Activated naive CD4-positive, alpha-beta T cell treated with anti-CD3 and anti-CD28 coated beads, Interleukin-2, amount 10 ng/mL, durations not matched to agents 7 days and 5 days (primary cell): ENCODE measurements at regions not wholly inside any gene's neighbourhood (a gene's known extent, or its start where the extent isn't known, plus 50 kb on each side); places are given as distances from the start of the nearest gene placed in this dataset.

Experiments used
- CTCF ChIA-PET: fragments of 350-600 bp; sonication (Branson Sonifier 250); formaldehyde crosslinking; loops from one replicate; lab custom pipeline; 2021; ENCODE audit warnings: antibody characterized with exemption; lab: Charles Lee
- DNase-seq: peaks from one replicate; pipeline ENCODE4 v3.0.0-alpha.2; 2020
- H3K27ac Mint-ChIP-seq: one replicate; pipeline ENCODE4 v1.8.0; 2021; ENCODE audit warnings: mild to moderate bottlenecking, moderate library complexity, mixed read lengths
- H3K27me3 Mint-ChIP-seq: one replicate; pipeline ENCODE4 v1.8.0; 2021; ENCODE audit warnings: mild to moderate bottlenecking, mixed read lengths
- H3K36me3 Mint-ChIP-seq: one replicate; pipeline ENCODE4 v1.8.0; 2021; ENCODE audit warnings: mixed read lengths
- H3K4me1 Mint-ChIP-seq: one replicate; pipeline ENCODE4 v1.8.0; 2021; ENCODE audit warnings: mixed read lengths
- H3K4me3 Mint-ChIP-seq: one replicate; pipeline ENCODE4 v1.8.0; 2021; ENCODE audit warnings: mild to moderate bottlenecking, moderate library complexity, mixed read lengths
- H3K9me3 Mint-ChIP-seq: one replicate; pipeline ENCODE4 v1.8.0; 2021; ENCODE audit warnings: mixed read lengths

GRCh38 chr11:8329847-8330361 lies 66.2 kb upstream of the LMO1 start:
- no peak for DNase-seq
- CTCF ChIA-PET = interaction anchor here (0.9 to 1.2 kb wide), 2 partner anchors 10 to 238 kb away, joined by 3 read pairs; no protein-coding TSS in a partner anchor
- H3K27ac Mint-ChIP-seq = no peak overlapping the region
- H3K9me3 Mint-ChIP-seq = no peaks in the 10 kb centered on the region
- H3K27me3 Mint-ChIP-seq = peaks cover 25% of the 10 kb centered on the region
- H3K36me3 Mint-ChIP-seq = no peaks in the 10 kb centered on the region
- H3K4me1 Mint-ChIP-seq = no peaks in the 10 kb centered on the region
- H3K4me3 Mint-ChIP-seq = no peak overlapping the region

- H3K27me3 Mint-ChIP-seq = peaks cover 25% of the 10 kb centered on the region
- no peaks in the 10 kb centered on the region for H3K36me3 Mint-ChIP-seq
- H3K4me3 Mint-ChIP-seq = no peak overlapping the region
- CTCF ChIA-PET = interaction anchor here (0.9 to 1.2 kb wide), 2 partner anchors 9 to 238 kb away, joined by 3 read pairs; no protein-coding TSS in a partner anchor
- no peak overlapping the region for H3K27ac Mint-ChIP-seq
- no peaks in the 10 kb centered on the region for H3K9me3 Mint-ChIP-seq
- DNase-seq = no peak
- H3K4me1 Mint-ChIP-seq = no peaks in the 10 kb centered on the region
These were observed 65.7 kb upstream of the LMO1 start for GRCh38 chr11:8329336-8329735.

- CTCF ChIA-PET = interaction anchor here (1.2 kb wide), 1 partner anchor 9 kb away, joined by 3 read pairs; no protein-coding TSS in a partner anchor
These were observed 65.2 kb upstream of the LMO1 start for GRCh38 chr11:8328848-8329330.

GRCh38 chr11:8328231-8328794 lies 64.6 kb upstream of the LMO1 start:
- no peaks in the 10 kb centered on the region for H3K36me3 Mint-ChIP-seq
- no peaks in the 10 kb centered on the region for H3K9me3 Mint-ChIP-seq
- no peak overlapping the region for H3K4me3 Mint-ChIP-seq
- H3K27me3 Mint-ChIP-seq = peaks cover 25% of the 10 kb centered on the region
- CTCF ChIA-PET = interaction anchor here (0.9 kb wide), 1 partner anchor 631 kb away, joined by 4 read pairs; no protein-coding TSS in a partner anchor
- H3K27ac Mint-ChIP-seq = no peak overlapping the region
- DNase-seq = no peak
- H3K4me1 Mint-ChIP-seq = no peaks in the 10 kb centered on the region

More at GRCh38 chr11:8328848-8329330, 65.2 kb upstream of the LMO1 start:
- Mint-ChIP-seq H3K9me3 (no peaks in the 10 kb centered on the region), H3K4me1 (no peaks in the 10 kb centered on the region), H3K27me3 (peaks cover 25% of the 10 kb centered on the region), H3K4me3 (no peak overlapping the region), H3K36me3 (no peaks in the 10 kb centered on the region), H3K27ac (no peak overlapping the region)
- DNase-seq = peak; percentile 73

GRCh38 chr11:8327761-8328192 lies 64.1 kb upstream of the LMO1 start:
- Mint-ChIP-seq H3K9me3 (no peaks in the 10 kb centered on the region), H3K4me1 (no peaks in the 10 kb centered on the region), H3K27ac (no peak overlapping the region), H3K4me3 (no peak overlapping the region), H3K36me3 (no peaks in the 10 kb centered on the region), H3K27me3 (peaks cover 25% of the 10 kb centered on the region)
- CTCF ChIA-PET = interaction anchor here (0.9 kb wide), 1 partner anchor 632 kb away, joined by 4 read pairs; no protein-coding TSS in a partner anchor
- no peak for DNase-seq

- Mint-ChIP-seq H3K36me3 (no peaks in the 10 kb centered on the region), H3K4me1 (no peaks in the 10 kb centered on the region), H3K4me3 (no peak overlapping the region), H3K9me3 (no peaks in the 10 kb centered on the region), H3K27me3 (peaks cover 23% of the 10 kb centered on the region), H3K27ac (no peak overlapping the region)
- CTCF ChIA-PET = no interaction called here
- DNase-seq = no peak
These were observed 62.7 kb upstream of the LMO1 start for GRCh38 chr11:8326337-8326736.

- Mint-ChIP-seq H3K27ac (no peak overlapping the region), H3K27me3 (peaks cover 19% of the 10 kb centered on the region), H3K9me3 (no peaks in the 10 kb centered on the region), H3K4me3 (no peak overlapping the region), H3K4me1 (no peaks in the 10 kb centered on the region), H3K36me3 (no peaks in the 10 kb centered on the region)
- no peak for DNase-seq
- CTCF ChIA-PET = interaction anchor here (0.8 to 1.0 kb wide), 2 partner anchors 62 to 271 kb away, joined by 3 read pairs; partner anchors contain the start of gene LMO1
These were observed 62.1 kb upstream of the LMO1 start for GRCh38 chr11:8325591-8326304.

GRCh38 chr11:8323161-8323935 lies 59.7 kb upstream of the LMO1 start:
- Mint-ChIP-seq H3K9me3 (no peaks in the 10 kb centered on the region), H3K4me1 (no peaks in the 10 kb centered on the region), H3K36me3 (no peaks in the 10 kb centered on the region), H3K27ac (no peak overlapping the region), H3K4me3 (no peak overlapping the region), H3K27me3 (peaks cover 4% of the 10 kb centered on the region)
- CTCF ChIA-PET = no interaction called here
- DNase-seq = no peak

- H3K4me3 Mint-ChIP-seq = no peak overlapping the region
- H3K27me3 Mint-ChIP-seq = peaks cover 4% of the 10 kb centered on the region
These were observed 58.2 kb upstream of the LMO1 start for GRCh38 chr11:8321876-8322275.

GRCh38 chr11:8320076-8320475 lies 56.4 kb upstream of the LMO1 start:
- no peaks in the 10 kb centered on the region for H3K4me1 Mint-ChIP-seq
- CTCF ChIA-PET = interaction anchor here (0.7 to 1.2 kb wide), 2 partner anchors 9 to 56 kb away, joined by 3 read pairs; partner anchors contain the start of gene LMO1
- H3K27me3 Mint-ChIP-seq = peaks cover 4% of the 10 kb centered on the region

More at GRCh38 chr11:8321876-8322275, 58.2 kb upstream of the LMO1 start:
- no peaks in the 10 kb centered on the region for H3K9me3 Mint-ChIP-seq
- no peak for DNase-seq
- H3K4me1 Mint-ChIP-seq = no peaks in the 10 kb centered on the region
- CTCF ChIA-PET = no interaction called here
- H3K36me3 Mint-ChIP-seq = no peaks in the 10 kb centered on the region
- no peak overlapping the region for H3K27ac Mint-ChIP-seq

GRCh38 chr11:8318536-8318935 lies 54.9 kb upstream of the LMO1 start:
- H3K27ac Mint-ChIP-seq = no peak overlapping the region
- peaks cover 4% of the 10 kb centered on the region for H3K27me3 Mint-ChIP-seq
- CTCF ChIA-PET = interaction anchor here (1.0 to 1.3 kb wide), 3 partner anchors 71 to 125 kb away, joined by 3 to 4 read pairs (median 3); no protein-coding TSS in a partner anchor
- no peaks in the 10 kb centered on the region for H3K4me1 Mint-ChIP-seq
- H3K4me3 Mint-ChIP-seq = no peak overlapping the region
- no peak for DNase-seq
- no peaks in the 10 kb centered on the region for H3K9me3 Mint-ChIP-seq
- H3K36me3 Mint-ChIP-seq = no peaks in the 10 kb centered on the region

More at GRCh38 chr11:8320076-8320475, 56.4 kb upstream of the LMO1 start:
- Mint-ChIP-seq H3K9me3 (no peaks in the 10 kb centered on the region), H3K4me3 (no peak overlapping the region), H3K36me3 (no peaks in the 10 kb centered on the region), H3K27ac (no peak overlapping the region)
- no peak for DNase-seq

GRCh38 chr11:8317159-8317558 lies 53.5 kb upstream of the LMO1 start:
- no peaks in the 10 kb centered on the region for H3K36me3 Mint-ChIP-seq
- peaks cover 4% of the 10 kb centered on the region for H3K27me3 Mint-ChIP-seq
- H3K27ac Mint-ChIP-seq = no peak overlapping the region
- no peak overlapping the region for H3K4me3 Mint-ChIP-seq
- DNase-seq = no peak
- CTCF ChIA-PET = interaction anchor here (0.6 kb wide), 1 partner anchor 583 kb away, joined by 3 read pairs; no protein-coding TSS in a partner anchor
- H3K9me3 Mint-ChIP-seq = no peaks in the 10 kb centered on the region
- no peaks in the 10 kb centered on the region for H3K4me1 Mint-ChIP-seq

- H3K9me3 Mint-ChIP-seq = no peaks in the 10 kb centered on the region
- no peak overlapping the region for H3K4me3 Mint-ChIP-seq
- H3K27ac Mint-ChIP-seq = no peak overlapping the region
- H3K4me1 Mint-ChIP-seq = no peaks in the 10 kb centered on the region
- CTCF ChIA-PET = no interaction called here
- no peak for DNase-seq
- H3K27me3 Mint-ChIP-seq = peaks cover 4% of the 10 kb centered on the region
- H3K36me3 Mint-ChIP-seq = no peaks in the 10 kb centered on the region
These were observed 52.3 kb upstream of the LMO1 start for GRCh38 chr11:8315954-8316353.
